GM12878 (cell line): ENCODE measurements at regions not wholly inside any gene's neighbourhood (a gene's known extent, or its start where the extent isn't known, plus 50 kb on each side); places are given as distances from the start of the nearest gene placed in this dataset.

Experiments used
- ATAC-seq: fragments of 200-7000 bp; cut with Tn5 transposase; 3 replicates; pipeline ENCODE4 v1.9.1; 2020; ENCODE audit warnings: mild to moderate bottlenecking, moderate library complexity
- BruUV-seq: library from RNA; stranded (reverse); fragments of 400-500 nt; replicated peaks from 2 replicates; lab custom pipeline; 2021; lab: Mats Ljungman, UMichigan
- CTCF ChIA-PET: fragments of 300-600 bp; sonication (Branson Sonifier 250); formaldehyde crosslinking; extraction: SDS; loops from one replicate; lab custom pipeline; 2021; ENCODE audit warnings: inconsistent platforms; lab: Yijun Ruan, JAX
- POLR2A ChIA-PET: fragments of 350-600 bp; formaldehyde crosslinking; extraction: SDS; loops from one replicate; lab custom pipeline; 2021; ENCODE audit warnings: inconsistent platforms; lab: Charles Lee
- RAD21 ChIA-PET: fragments of 300-600 bp; sonication (Branson Sonifier 250); formaldehyde crosslinking; loops from one replicate; lab custom pipeline; 2023; ENCODE audit warnings: antibody characterized with exemption; ENCODE audit not compliant: unreplicated experiment; lab: Charles Lee
- SMC1A ChIA-PET: fragments of 300-600 bp; sonication (Branson Sonifier 250); formaldehyde crosslinking; loops from one replicate; lab custom pipeline; 2023; ENCODE audit not compliant: unreplicated experiment, uncharacterized antibody; lab: Charles Lee
- DNase-seq: peaks from one replicate; pipeline ENCODE4 v3.0.0-alpha.2; 2011; ENCODE audit warnings: low read depth, low spot score
- FAIRE-seq: peaks from 3 replicates; lab custom pipeline; 2011; peaks lifted over from hg19 to GRCh38; lab: Jason Lieb, UNC
- H2AFZ ChIP-seq: 2 replicates; pipeline ENCODE4 v1.6.0; 2011; ENCODE audit warnings: low read depth, low read length, control low read depth; ENCODE audit not compliant: control insufficient read depth
- H3K27ac ChIP-seq: 2 replicates; pipeline ENCODE4 v1.5.1; 2011; ENCODE audit warnings: control low read depth; ENCODE audit not compliant: control insufficient read depth, insufficient read depth
- H3K27me3 ChIP-seq, 2 experiments: replicated peaks in 1 of 2; 2 replicates each; pipeline versions ENCODE4 v1.6.0 to v1.6.1; 2011; ENCODE audit warnings: low read length in 1 of 2; ENCODE audit not compliant: control insufficient read depth in 2 of 2, insufficient read depth in 2 of 2
- H3K36me3 ChIP-seq, 2 experiments: 2 replicates each; pipeline ENCODE4 v1.5.1; 2011; ENCODE audit warnings: low read length in 1 of 2; ENCODE audit not compliant: control insufficient read depth in 2 of 2, insufficient read depth in 2 of 2
- H3K4me1 ChIP-seq: 2 replicates; pipeline ENCODE4 v1.6.1; 2011; ENCODE audit warnings: mild to moderate bottlenecking, low read length, moderate library complexity, mixed read lengths; ENCODE audit not compliant: control insufficient read depth, insufficient read depth
- H3K4me2 ChIP-seq: 2 replicates; pipeline ENCODE4 v1.6.0; 2011; ENCODE audit warnings: control low read depth; ENCODE audit not compliant: control insufficient read depth, insufficient read depth
- H3K4me3 ChIP-seq: fragments of 200-600 bp; sonication (generic); 2 replicates; pipeline ENCODE4 v1.5.1; 2016
- H3K79me2 ChIP-seq: 2 replicates; pipeline ENCODE4 v1.6.0; 2011; ENCODE audit warnings: low read length; ENCODE audit not compliant: control insufficient read depth, insufficient read depth
- H3K9ac ChIP-seq: 2 replicates; pipeline ENCODE4 v1.8.0; 2011; ENCODE audit warnings: low read length, control low read depth, mixed read lengths; ENCODE audit not compliant: control insufficient read depth, insufficient read depth
- H3K9me3 ChIP-seq: replicated peaks from 3 replicates; pipeline ENCODE4 v1.5.1; 2011; ENCODE audit warnings: mild to moderate bottlenecking, low read length; ENCODE audit not compliant: control insufficient read depth, insufficient read depth
- H4K20me1 ChIP-seq: 2 replicates; pipeline ENCODE4 v1.6.0; 2011; ENCODE audit not compliant: control insufficient read depth, insufficient read depth
- ATF3 ChIP-seq: IDR thresholded peaks from 2 replicates; pipeline ENCODE4 v1.6.1; 2011; ENCODE audit warnings: low read depth, mild to moderate bottlenecking, low read length, moderate library complexity, borderline replicate concordance; ENCODE audit errors: extremely low read depth
- CHD1 ChIP-seq: IDR thresholded peaks from 2 replicates; pipeline ENCODE4 v1.6.1; 2012; ENCODE audit warnings: low read depth, low read length, improper control_type of control experiment
- CUX1 ChIP-seq: IDR thresholded peaks from 2 replicates; pipeline ENCODE4 v1.6.1; 2012; ENCODE audit warnings: improper control_type of control experiment, low read depth, low read length; ENCODE audit not compliant: insufficient replicate concordance
- E2F8 ChIP-seq: fragments of 450-650 bp; IDR thresholded peaks from 2 replicates; pipeline ENCODE4 v1.6.1; 2018; ENCODE audit warnings: mild to moderate bottlenecking, low read depth, moderate library complexity; ENCODE audit not compliant: partially characterized antibody
- EED ChIP-seq: sonication (generic); IDR thresholded peaks from 2 replicates; pipeline ENCODE4 v1.6.1; 2016; ENCODE audit warnings: antibody characterized with exemption, low read depth
- EP300 ChIP-seq, 2 experiments: fragments of 150-350 bp in 1 of 2; IDR thresholded peaks; 2 replicates each; pipeline ENCODE4 v1.6.1; 2011 to 2012; ENCODE audit warnings: low read depth in 2 of 2, low read length in 2 of 2, borderline replicate concordance in 1 of 2, improper control_type of control experiment in 1 of 2, inconsistent platforms in 1 of 2; ENCODE audit not compliant: control insufficient read depth in 1 of 2
- JUNB ChIP-seq: IDR thresholded peaks from 2 replicates; pipeline ENCODE4 v1.6.1; 2016; ENCODE audit warnings: antibody characterized with exemption, mild to moderate bottlenecking
- MEF2B ChIP-seq: fragments of 450-650 bp; IDR thresholded peaks from 2 replicates; pipeline ENCODE4 v1.6.1; 2018; ENCODE audit warnings: mild to moderate bottlenecking, moderate library complexity; ENCODE audit not compliant: partially characterized antibody, poor library complexity, severe bottlenecking
- MYC ChIP-seq: IDR thresholded peaks from 2 replicates; pipeline ENCODE4 v1.6.1; 2011; ENCODE audit warnings: mild to moderate bottlenecking, low read length, moderate library complexity, inconsistent platforms; ENCODE audit not compliant: insufficient read depth, insufficient replicate concordance, insufficient read length, severe bottlenecking
- SPI1 ChIP-seq: IDR thresholded peaks from 2 replicates; pipeline ENCODE4 v1.6.1; 2011; ENCODE audit warnings: low read depth, mild to moderate bottlenecking, low read length, moderate library complexity, borderline replicate concordance; ENCODE audit not compliant: insufficient read depth
- SREBF1 ChIP-seq: IDR thresholded peaks from 2 replicates; pipeline ENCODE4 v1.6.1; 2012; ENCODE audit warnings: mild to moderate bottlenecking, low read length
- SUZ12 ChIP-seq: fragments of 200-600 bp; sonication (generic); IDR thresholded peaks from one replicate; pipeline ENCODE4 v1.6.1; 2018; ENCODE audit warnings: antibody characterized with exemption, mild to moderate bottlenecking; ENCODE audit not compliant: unreplicated experiment
- WGBS: methylation state at CpG from one replicate; pipeline ENCODE4 v1.1.6; 2016; ENCODE audit warnings: low lambda C conversion rate; ENCODE audit not compliant: insufficient replicate concordance, insufficient coverage; ENCODE audit errors: missing lambda C conversion rate; 5-methylcytosine and 5-hydroxymethylcytosine counted together
- in situ Hi-C: fragments of 300-500 bp; cut with MboI; formaldehyde crosslinking; loops from 9 replicates; pipeline ENCODE4 v1.14.3; 2018; ENCODE audit warnings: mixed read lengths
- intact Hi-C: fragments of 100-400 bp; cut with micrococcal nuclease; formaldehyde crosslinking; loops from one replicate; pipeline ENCODE4 v1.14.2; 2022; ENCODE audit not compliant: unreplicated experiment
- TF ChIP-seq, protein P1 (sequence below): fragments of 450-650 bp; IDR thresholded peaks from 2 replicates; pipeline ENCODE4 v1.6.1; 2017; ENCODE audit warnings: borderline replicate concordance

DNA sequence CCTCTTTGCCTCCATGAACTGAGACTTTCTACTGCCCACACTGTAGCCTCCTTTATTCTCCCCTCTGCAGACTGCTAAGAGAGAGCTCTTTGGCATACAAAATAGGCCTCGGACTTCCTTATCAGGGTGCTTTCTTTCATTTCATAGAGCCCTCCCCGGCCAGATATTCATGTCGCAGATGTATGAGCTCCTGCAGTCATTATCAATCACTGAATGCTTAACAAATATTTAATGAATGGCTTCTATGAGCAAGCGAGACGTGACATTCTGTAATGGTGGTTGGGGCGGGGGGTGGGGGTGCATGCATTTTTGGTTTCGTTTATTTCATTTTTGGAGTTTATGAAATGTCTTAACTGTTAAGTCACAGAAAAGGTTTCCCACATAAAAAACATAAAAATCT, 344.8 kb upstream of the KAZN start (continued):
- TF ChIP-seq CUX1 (no peak), EED (no peak), SUZ12 (no peak), MYC (no peak)
- TF ChIP-seq, protein P1, sequence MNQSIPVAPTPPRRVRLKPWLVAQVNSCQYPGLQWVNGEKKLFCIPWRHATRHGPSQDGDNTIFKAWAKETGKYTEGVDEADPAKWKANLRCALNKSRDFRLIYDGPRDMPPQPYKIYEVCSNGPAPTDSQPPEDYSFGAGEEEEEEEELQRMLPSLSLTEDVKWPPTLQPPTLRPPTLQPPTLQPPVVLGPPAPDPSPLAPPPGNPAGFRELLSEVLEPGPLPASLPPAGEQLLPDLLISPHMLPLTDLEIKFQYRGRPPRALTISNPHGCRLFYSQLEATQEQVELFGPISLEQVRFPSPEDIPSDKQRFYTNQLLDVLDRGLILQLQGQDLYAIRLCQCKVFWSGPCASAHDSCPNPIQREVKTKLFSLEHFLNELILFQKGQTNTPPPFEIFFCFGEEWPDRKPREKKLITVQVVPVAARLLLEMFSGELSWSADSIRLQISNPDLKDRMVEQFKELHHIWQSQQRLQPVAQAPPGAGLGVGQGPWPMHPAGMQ, result no peak

DNA sequence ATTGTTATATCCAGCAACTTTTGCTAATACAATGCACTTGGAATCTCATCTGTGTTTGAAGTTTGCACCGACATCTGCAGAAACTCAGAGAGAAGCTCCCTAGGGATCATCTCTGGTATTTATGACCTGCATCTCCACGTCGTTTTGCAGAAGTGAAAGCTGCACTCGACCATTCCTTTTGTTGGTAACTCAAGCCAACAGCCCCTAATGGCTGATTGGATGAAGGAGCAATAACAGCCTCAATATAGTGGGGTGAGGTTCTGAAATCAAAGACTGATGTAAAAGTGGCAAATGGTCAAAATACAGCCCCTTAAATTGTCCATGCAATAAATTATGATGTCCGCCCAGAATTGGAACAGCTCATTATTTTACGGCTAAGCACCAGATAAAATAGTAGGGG, 344.2 kb upstream of the KAZN start:
- no peaks in the 10 kb centered on the region for H3K9me3 ChIP-seq
- H3K4me1 ChIP-seq, result no peaks in the 10 kb centered on the region
- H3K4me2 ChIP-seq, result no peak overlapping the region
- ATAC-seq, result peak; percentile 56
- no peak overlapping the region for H3K9ac ChIP-seq
- no TSS peak for BruUV-seq
- H3K79me2 ChIP-seq, result no peaks in the 10 kb centered on the region
- H3K27ac ChIP-seq, result no peak overlapping the region
- ChIA-PET POLR2A (no interaction called here), RAD21 (no interaction called here), CTCF (no interaction called here), SMC1A (interaction anchor here (0.8 kb wide), 1 partner anchor 59 kb away, joined by 3 read pairs; no protein-coding TSS in a partner anchor)
- intact Hi-C loops (no loop called here), in situ Hi-C loops (no loop called here)
- H4K20me1 ChIP-seq, result no peaks in the 10 kb centered on the region
- no peak overlapping the region for H3K4me3 ChIP-seq
- H3K27me3 ChIP-seq, result no peaks in the 10 kb centered on the region
- no peak for FAIRE-seq
- peak; percentile 5 for DNase-seq
- H2AFZ ChIP-seq, result no peak overlapping the region
- WGBS, result under 1% methylated on average over 6 of the region's 6 CpGs
- no peaks in the 10 kb centered on the region for H3K36me3 ChIP-seq
- TF ChIP-seq MEF2B (peak; percentile 86), CHD1 (no peak), JUNB (peak; percentile 49), SREBF1 (no peak), SPI1 (peak; percentile 93), E2F8 (no peak), EP300 (IDR thresholded peaks at IDR 0.05; ENCODE audit: borderline replicate concordance in 1 of 2, control insufficient read depth in 1 of 2, low read depth in 2 of 2, low read length in 2 of 2) (no peak), ATF3 (no peak)
